ENCODE measurements at regions not wholly inside any gene's neighbourhood (a gene's known extent, or its start where the extent isn't known, plus 50 kb on each side); places are given as distances from the start of the nearest gene placed in this dataset.

DNA sequence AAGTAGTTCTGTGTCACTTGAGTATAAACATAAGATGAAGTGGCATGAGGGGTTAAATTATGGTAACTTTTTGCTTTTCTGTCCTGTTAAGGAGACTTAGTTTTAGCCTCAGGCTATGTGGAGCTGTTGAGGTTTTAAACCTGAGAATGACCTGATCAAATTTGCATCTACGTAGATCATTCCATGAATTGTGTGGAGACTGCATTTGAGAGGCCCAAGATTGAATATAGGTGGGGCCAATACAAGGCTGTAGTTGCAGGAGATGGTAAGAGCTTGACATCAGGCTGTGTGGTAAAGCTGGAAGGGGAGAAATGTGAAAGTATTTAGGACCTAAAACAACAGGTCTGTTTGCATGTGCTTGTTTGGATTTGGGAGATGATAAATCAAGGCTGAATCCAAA is 249.5 kb downstream of the SLC16A7 start:
- TF ChIP-seq, protein P1, sequence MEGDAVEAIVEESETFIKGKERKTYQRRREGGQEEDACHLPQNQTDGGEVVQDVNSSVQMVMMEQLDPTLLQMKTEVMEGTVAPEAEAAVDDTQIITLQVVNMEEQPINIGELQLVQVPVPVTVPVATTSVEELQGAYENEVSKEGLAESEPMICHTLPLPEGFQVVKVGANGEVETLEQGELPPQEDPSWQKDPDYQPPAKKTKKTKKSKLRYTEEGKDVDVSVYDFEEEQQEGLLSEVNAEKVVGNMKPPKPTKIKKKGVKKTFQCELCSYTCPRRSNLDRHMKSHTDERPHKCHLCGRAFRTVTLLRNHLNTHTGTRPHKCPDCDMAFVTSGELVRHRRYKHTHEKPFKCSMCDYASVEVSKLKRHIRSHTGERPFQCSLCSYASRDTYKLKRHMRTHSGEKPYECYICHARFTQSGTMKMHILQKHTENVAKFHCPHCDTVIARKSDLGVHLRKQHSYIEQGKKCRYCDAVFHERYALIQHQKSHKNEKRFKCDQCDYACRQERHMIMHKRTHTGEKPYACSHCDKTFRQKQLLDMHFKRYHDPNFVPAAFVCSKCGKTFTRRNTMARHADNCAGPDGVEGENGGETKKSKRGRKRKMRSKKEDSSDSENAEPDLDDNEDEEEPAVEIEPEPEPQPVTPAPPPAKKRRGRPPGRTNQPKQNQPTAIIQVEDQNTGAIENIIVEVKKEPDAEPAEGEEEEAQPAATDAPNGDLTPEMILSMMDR (IDR thresholded peaks at IDR 0.05), result no peak
- TF ChIP-seq EZH2 (IDR thresholded peaks at IDR 0.05) (no peak), EZH2phosphoT487 (IDR thresholded peaks at IDR 0.05) (no peak)
